ENCODE measurements at regions not wholly inside any gene's neighbourhood (a gene's known extent, or its start where the extent isn't known, plus 50 kb on each side); places are given as distances from the start of the nearest gene placed in this dataset.

DNA sequence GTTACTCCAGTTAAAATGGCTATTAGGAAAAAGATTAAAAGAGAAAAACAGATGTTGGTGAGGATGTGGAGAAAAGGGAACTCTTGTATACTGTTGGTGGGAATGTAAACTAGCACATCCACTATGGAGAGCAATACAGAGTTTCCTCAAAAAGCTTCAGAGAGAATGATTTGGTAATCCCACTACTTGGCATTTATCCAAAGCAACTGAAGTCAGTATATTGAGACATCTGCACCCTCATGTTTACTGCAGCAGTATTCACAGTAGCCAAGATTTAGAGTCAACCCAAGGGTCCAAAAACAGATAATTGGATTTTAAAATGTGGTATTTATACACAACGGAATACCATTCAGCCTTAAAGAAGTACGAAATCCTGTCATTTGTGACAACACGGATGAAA lies 469.5 kb downstream of the QKI start:
- TF ChIP-seq EZH2 (IDR thresholded peaks at IDR 0.05; ENCODE audit: borderline replicate concordance, insufficient read depth, low read length, poor library complexity, severe bottlenecking) (no peak), TAF1 (IDR thresholded peaks at IDR 0.05; ENCODE audit: low read depth) (no peak), MXI1 (conservative IDR thresholded peaks at IDR 0.05; ENCODE audit: poor library complexity, severe bottlenecking) (no peak), EP300 (conservative IDR thresholded peaks at IDR 0.05; ENCODE audit: poor library complexity, severe bottlenecking) (no peak), RAD21 (conservative IDR thresholded peaks at IDR 0.05) (no peak), POLR2AphosphoS5 (IDR thresholded peaks at IDR 0.05) (no peak), SMC3 (conservative IDR thresholded peaks at IDR 0.05; ENCODE audit: poor library complexity) (no peak)
- TF ChIP-seq, protein P1, sequence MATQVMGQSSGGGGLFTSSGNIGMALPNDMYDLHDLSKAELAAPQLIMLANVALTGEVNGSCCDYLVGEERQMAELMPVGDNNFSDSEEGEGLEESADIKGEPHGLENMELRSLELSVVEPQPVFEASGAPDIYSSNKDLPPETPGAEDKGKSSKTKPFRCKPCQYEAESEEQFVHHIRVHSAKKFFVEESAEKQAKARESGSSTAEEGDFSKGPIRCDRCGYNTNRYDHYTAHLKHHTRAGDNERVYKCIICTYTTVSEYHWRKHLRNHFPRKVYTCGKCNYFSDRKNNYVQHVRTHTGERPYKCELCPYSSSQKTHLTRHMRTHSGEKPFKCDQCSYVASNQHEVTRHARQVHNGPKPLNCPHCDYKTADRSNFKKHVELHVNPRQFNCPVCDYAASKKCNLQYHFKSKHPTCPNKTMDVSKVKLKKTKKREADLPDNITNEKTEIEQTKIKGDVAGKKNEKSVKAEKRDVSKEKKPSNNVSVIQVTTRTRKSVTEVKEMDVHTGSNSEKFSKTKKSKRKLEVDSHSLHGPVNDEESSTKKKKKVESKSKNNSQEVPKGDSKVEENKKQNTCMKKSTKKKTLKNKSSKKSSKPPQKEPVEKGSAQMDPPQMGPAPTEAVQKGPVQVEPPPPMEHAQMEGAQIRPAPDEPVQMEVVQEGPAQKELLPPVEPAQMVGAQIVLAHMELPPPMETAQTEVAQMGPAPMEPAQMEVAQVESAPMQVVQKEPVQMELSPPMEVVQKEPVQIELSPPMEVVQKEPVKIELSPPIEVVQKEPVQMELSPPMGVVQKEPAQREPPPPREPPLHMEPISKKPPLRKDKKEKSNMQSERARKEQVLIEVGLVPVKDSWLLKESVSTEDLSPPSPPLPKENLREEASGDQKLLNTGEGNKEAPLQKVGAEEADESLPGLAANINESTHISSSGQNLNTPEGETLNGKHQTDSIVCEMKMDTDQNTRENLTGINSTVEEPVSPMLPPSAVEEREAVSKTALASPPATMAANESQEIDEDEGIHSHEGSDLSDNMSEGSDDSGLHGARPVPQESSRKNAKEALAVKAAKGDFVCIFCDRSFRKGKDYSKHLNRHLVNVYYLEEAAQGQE (IDR thresholded peaks at IDR 0.05; ENCODE audit: borderline replicate concordance): no peak
- TF ChIP-seq, protein P2, sequence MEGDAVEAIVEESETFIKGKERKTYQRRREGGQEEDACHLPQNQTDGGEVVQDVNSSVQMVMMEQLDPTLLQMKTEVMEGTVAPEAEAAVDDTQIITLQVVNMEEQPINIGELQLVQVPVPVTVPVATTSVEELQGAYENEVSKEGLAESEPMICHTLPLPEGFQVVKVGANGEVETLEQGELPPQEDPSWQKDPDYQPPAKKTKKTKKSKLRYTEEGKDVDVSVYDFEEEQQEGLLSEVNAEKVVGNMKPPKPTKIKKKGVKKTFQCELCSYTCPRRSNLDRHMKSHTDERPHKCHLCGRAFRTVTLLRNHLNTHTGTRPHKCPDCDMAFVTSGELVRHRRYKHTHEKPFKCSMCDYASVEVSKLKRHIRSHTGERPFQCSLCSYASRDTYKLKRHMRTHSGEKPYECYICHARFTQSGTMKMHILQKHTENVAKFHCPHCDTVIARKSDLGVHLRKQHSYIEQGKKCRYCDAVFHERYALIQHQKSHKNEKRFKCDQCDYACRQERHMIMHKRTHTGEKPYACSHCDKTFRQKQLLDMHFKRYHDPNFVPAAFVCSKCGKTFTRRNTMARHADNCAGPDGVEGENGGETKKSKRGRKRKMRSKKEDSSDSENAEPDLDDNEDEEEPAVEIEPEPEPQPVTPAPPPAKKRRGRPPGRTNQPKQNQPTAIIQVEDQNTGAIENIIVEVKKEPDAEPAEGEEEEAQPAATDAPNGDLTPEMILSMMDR (IDR thresholded peaks at IDR 0.05; ENCODE audit: poor library complexity, severe bottlenecking): no peak
- no peaks in the 10 kb centered on the region for H3K9me3 ChIP-seq (ENCODE audit: low read length)

DNA sequence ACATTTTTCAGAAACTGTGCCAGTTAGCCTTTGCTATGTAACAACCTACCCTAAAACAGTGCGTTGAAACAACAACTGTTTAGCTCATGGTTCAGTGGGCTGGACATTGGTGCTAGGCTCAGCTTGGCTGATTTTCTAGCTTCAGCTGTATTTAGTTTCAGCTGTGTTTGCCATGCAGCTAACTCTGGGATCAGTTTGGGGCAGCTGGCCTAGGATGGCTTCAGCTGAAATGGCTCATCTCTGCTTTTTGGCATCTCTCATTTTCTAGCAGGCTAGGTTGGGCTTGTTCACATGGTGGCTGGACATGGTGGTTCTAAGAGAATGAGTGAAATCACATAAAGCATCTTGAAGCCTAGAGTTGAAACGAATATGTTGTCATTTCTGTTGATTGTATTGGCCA lies 464.2 kb downstream of the QKI start:
- Histone ChIP-seq H3K36me3 (ENCODE audit: insufficient read depth, low read length) (no peaks in the 10 kb centered on the region), H3K9me2 (ENCODE audit: insufficient read depth, low read length) (no peaks in the 10 kb centered on the region), H3F3A (ENCODE audit: insufficient read depth, low read length, poor library complexity, severe bottlenecking) (no peaks in the 10 kb centered on the region), H3K4me3 (ENCODE audit: low read length) (no peak overlapping the region), H3K27ac (ENCODE audit: low read length) (no peak overlapping the region), H3K4me2 (ENCODE audit: low read length) (no peak overlapping the region), H2AFZ (ENCODE audit: low read depth, low read length) (no peak overlapping the region), H3K27me3 (ENCODE audit: insufficient read depth, low read depth, low read length) (no peaks in the 10 kb centered on the region), H4K20me1 (ENCODE audit: insufficient read depth) (no peaks in the 10 kb centered on the region), H3K79me2 (replicated peaks; ENCODE audit: insufficient read depth, low read length) (no peaks in the 10 kb centered on the region), H3K9me3 (ENCODE audit: low read length) (no peaks in the 10 kb centered on the region), H3K9ac (ENCODE audit: low read length) (no peak overlapping the region)
- TF ChIP-seq RAD21 (conservative IDR thresholded peaks at IDR 0.05) (no peak), EZH2 (IDR thresholded peaks at IDR 0.05; ENCODE audit: borderline replicate concordance, insufficient read depth, low read length, poor library complexity, severe bottlenecking) (no peak), SMC3 (conservative IDR thresholded peaks at IDR 0.05; ENCODE audit: poor library complexity) (no peak)

More for the DNA sequence above, 469.5 kb downstream of the QKI start:
- H3K9ac ChIP-seq (ENCODE audit: low read length): no peak overlapping the region
- no peak overlapping the region for H3K4me3 ChIP-seq (ENCODE audit: low read length)
- H3K36me3 ChIP-seq (ENCODE audit: insufficient read depth, low read length): no peaks in the 10 kb centered on the region
- H3K4me2 ChIP-seq (ENCODE audit: low read length): no peak overlapping the region
- no peak overlapping the region for H3K27ac ChIP-seq (ENCODE audit: low read length)
- H3F3A ChIP-seq (ENCODE audit: insufficient read depth, low read length, poor library complexity, severe bottlenecking): no peaks in the 10 kb centered on the region
- H3K79me2 ChIP-seq (replicated peaks; ENCODE audit: insufficient read depth, low read length): no peaks in the 10 kb centered on the region
- H3K27me3 ChIP-seq (ENCODE audit: insufficient read depth, low read depth, low read length): no peaks in the 10 kb centered on the region
- no peaks in the 10 kb centered on the region for H3K9me2 ChIP-seq (ENCODE audit: insufficient read depth, low read length)
- H4K20me1 ChIP-seq (ENCODE audit: insufficient read depth): no peaks in the 10 kb centered on the region
- no peak overlapping the region for H2AFZ ChIP-seq (ENCODE audit: low read depth, low read length)

All from neural cell (in vitro differentiated cells).